ENCODE measurements at regions not wholly inside any gene's neighbourhood (a gene's known extent, or its start where the extent isn't known, plus 50 kb on each side); places are given as distances from the start of the nearest gene placed in this dataset.

GRCh38 chr4:177605252-177605651 is 163.0 kb upstream of the AGA start:
- Histone ChIP-seq H3K27ac (replicated peaks) (no peak overlapping the region), H3K27me3 (ENCODE audit: insufficient read depth, poor library complexity, severe bottlenecking) (no peaks in the 10 kb centered on the region), H3K4me3 (replicated peaks; ENCODE audit: insufficient read depth, low read length) (no peak overlapping the region)
- TF ChIP-seq POLR2AphosphoS5 (IDR thresholded peaks at IDR 0.05; ENCODE audit: low read depth) (no peak), SPI1 (IDR thresholded peaks at IDR 0.05; ENCODE audit: borderline replicate concordance, low read depth) (no peak), REST (IDR thresholded peaks at IDR 0.05; ENCODE audit: insufficient replicate concordance, low read depth) (no peak), CTCF (IDR thresholded peaks at IDR 0.05; ENCODE audit: insufficient read depth, low read length) (no peak), GABPA (IDR thresholded peaks at IDR 0.05; ENCODE audit: low read depth) (no peak)
- no peak for DNase-seq (ENCODE audit: low read depth in 1 of 2, low spot score in 1 of 2)

- no peak for DNase-seq (ENCODE audit: low read depth in 1 of 2, low spot score in 1 of 2)
- Histone ChIP-seq H3K27ac (replicated peaks) (no peak overlapping the region), H3K27me3 (ENCODE audit: insufficient read depth, poor library complexity, severe bottlenecking) (no peaks in the 10 kb centered on the region), H3K4me3 (replicated peaks; ENCODE audit: insufficient read depth, low read length) (no peak overlapping the region)
- TF ChIP-seq SPI1 (IDR thresholded peaks at IDR 0.05; ENCODE audit: borderline replicate concordance, low read depth) (no peak), POLR2AphosphoS5 (IDR thresholded peaks at IDR 0.05; ENCODE audit: low read depth) (no peak), GABPA (IDR thresholded peaks at IDR 0.05; ENCODE audit: low read depth) (no peak), REST (IDR thresholded peaks at IDR 0.05; ENCODE audit: insufficient replicate concordance, low read depth) (no peak), CTCF (IDR thresholded peaks at IDR 0.05; ENCODE audit: insufficient read depth, low read length) (no peak)
Measured at GRCh38 chr4:177607111-177607573, 164.9 kb upstream of the AGA start.

GRCh38 chr4:177611974-177612664 is 169.9 kb upstream of the AGA start:
- Histone ChIP-seq H3K27me3 (ENCODE audit: insufficient read depth, poor library complexity, severe bottlenecking) (peaks cover 2% of the 10 kb centered on the region), H3K27ac (replicated peaks) (no peak overlapping the region), H3K4me3 (replicated peaks; ENCODE audit: insufficient read depth, low read length) (no peak overlapping the region)
- TF ChIP-seq SPI1 (IDR thresholded peaks at IDR 0.05; ENCODE audit: borderline replicate concordance, low read depth) (no peak), REST (IDR thresholded peaks at IDR 0.05; ENCODE audit: insufficient replicate concordance, low read depth) (no peak), CTCF (IDR thresholded peaks at IDR 0.05; ENCODE audit: insufficient read depth, low read length) (no peak)
- DNase-seq (ENCODE audit: low read depth in 1 of 2, low spot score in 1 of 2): no peak

Measured in HL-60 (cell line).